BE2C (cell line): ENCODE measurements at regions not wholly inside any gene's neighbourhood (a gene's known extent, or its start where the extent isn't known, plus 50 kb on each side); places are given as distances from the start of the nearest gene placed in this dataset.

Experiments
- DNase-seq: peaks from one replicate; pipeline ENCODE4 v3.0.0-alpha.2; 2020
- H3K27me3 ChIP-seq: fragments of 250-450 bp; sonication (Bioruptor Pico); 2 replicates; pipeline ENCODE4 v1.5.1; 2020; ENCODE audit warnings: mild to moderate bottlenecking
- H3K36me3 ChIP-seq: fragments of 250-450 bp; sonication (Bioruptor Pico); 2 replicates; pipeline ENCODE4 v1.5.1; 2020; ENCODE audit warnings: mild to moderate bottlenecking
- H3K4me1 ChIP-seq: fragments of 250-450 bp; sonication (Bioruptor Pico); 2 replicates; pipeline ENCODE4 v1.5.1; 2020
- H3K4me3 ChIP-seq: 2 replicates; pipeline ENCODE4 v1.5.1; 2011; ENCODE audit warnings: low read depth, low read length
- H3K9me3 ChIP-seq: fragments of 250-450 bp; sonication (Bioruptor Pico); 2 replicates; pipeline ENCODE4 v1.5.1; 2020
- TF ChIP-seq, protein P1 (sequence below): IDR thresholded peaks from 2 replicates; pipeline ENCODE4 v1.5.1; 2012; ENCODE audit warnings: mild to moderate bottlenecking, low read depth, low read length

DNA sequence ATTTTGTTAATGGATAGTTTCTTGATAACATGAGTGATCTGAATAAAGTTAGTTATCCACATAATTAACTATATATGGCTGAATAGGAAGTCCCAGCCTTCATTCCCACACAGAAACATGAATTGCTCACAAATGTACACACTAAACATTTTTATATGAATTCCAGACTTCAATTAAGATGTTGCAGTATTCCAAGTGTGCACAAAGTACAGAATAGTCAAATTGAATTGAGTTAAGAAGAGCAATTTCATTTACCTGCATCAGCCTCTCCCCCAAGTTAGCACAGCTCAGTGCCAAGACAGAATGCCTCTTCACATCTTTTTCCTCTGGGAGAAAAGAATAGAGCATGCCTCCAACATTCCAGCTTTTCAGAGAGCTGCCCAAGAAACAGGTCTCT, 207.0 kb upstream of the SAMSN1 start:
- no peak for DNase-seq
- Histone ChIP-seq H3K4me3 (no peak overlapping the region), H3K9me3 (no peaks in the 10 kb centered on the region), H3K36me3 (no peaks in the 10 kb centered on the region), H3K4me1 (no peaks in the 10 kb centered on the region), H3K27me3 (no peaks in the 10 kb centered on the region)
- TF ChIP-seq, protein P1, sequence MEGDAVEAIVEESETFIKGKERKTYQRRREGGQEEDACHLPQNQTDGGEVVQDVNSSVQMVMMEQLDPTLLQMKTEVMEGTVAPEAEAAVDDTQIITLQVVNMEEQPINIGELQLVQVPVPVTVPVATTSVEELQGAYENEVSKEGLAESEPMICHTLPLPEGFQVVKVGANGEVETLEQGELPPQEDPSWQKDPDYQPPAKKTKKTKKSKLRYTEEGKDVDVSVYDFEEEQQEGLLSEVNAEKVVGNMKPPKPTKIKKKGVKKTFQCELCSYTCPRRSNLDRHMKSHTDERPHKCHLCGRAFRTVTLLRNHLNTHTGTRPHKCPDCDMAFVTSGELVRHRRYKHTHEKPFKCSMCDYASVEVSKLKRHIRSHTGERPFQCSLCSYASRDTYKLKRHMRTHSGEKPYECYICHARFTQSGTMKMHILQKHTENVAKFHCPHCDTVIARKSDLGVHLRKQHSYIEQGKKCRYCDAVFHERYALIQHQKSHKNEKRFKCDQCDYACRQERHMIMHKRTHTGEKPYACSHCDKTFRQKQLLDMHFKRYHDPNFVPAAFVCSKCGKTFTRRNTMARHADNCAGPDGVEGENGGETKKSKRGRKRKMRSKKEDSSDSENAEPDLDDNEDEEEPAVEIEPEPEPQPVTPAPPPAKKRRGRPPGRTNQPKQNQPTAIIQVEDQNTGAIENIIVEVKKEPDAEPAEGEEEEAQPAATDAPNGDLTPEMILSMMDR = no peak

DNA sequence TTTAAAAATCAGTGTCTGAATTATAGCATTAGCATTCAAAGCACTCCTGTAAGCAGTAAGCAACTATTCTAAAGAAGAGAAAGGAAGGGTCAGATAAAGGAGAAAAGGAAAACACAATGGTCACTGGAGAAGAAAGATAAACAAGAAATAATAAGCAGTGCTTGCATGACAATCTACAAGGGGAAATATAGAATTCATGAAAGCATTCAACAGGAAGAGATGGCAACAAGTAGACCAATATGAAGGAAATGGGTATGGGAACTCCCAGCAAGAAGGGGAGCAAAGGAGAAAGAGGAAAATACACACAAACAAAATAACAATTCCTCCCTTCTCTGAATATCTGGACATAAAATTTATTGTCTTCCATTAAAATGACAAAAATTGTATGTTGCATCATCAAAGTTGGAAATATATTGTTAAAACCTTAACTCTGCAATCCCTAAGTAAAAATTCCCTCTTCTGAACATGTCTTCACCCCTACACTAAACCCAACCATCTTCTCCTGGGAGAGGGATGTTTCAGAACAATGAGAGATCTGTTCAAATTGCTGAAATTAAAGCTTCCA, 206.3 kb upstream of the SAMSN1 start:
- no peak overlapping the region for H3K4me3 ChIP-seq
- TF ChIP-seq, protein P1 = no peak

DNA sequence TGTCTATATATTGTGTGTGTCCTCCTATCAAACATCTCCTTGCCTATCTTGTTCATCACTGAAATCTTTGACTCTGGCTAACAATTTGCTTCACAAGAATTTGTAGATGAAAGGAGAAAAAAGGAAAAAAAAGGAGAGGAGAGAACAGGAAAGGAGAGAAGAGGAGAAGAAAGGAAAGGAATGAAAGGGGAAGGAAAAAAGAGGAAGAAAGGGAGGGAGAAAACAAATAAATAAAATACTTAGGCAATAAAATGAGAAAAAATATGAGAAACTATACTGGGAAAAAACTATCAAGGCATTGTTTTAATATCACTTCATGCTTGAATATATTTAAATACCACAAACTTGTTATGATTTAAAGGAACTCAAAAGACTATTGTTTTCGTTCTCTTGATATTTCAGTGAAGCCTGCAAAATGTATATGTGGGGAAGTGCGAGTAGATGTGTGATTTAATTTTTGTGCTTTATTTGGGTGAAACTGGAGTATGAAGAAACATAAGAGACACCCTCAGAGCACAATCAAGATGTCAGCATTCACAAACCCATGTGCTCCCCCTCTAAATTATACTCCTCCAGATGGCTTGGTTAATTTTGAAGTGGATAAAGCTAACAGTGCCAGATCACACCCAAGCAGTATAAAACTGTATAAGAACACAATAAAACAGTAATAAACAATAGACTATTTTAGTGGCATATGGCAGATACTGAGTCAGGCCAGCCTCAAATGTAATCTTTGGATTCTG, 205.7 kb upstream of the SAMSN1 start:
- DNase-seq = no peak
- Histone ChIP-seq H3K27me3 (no peaks in the 10 kb centered on the region), H3K4me1 (no peaks in the 10 kb centered on the region), H3K4me3 (no peak overlapping the region), H3K36me3 (no peaks in the 10 kb centered on the region), H3K9me3 (no peaks in the 10 kb centered on the region)
- TF ChIP-seq, protein P1 = no peak

More for the DNA sequence above, 206.3 kb upstream of the SAMSN1 start:
- Histone ChIP-seq H3K9me3 (no peaks in the 10 kb centered on the region), H3K4me1 (no peaks in the 10 kb centered on the region), H3K36me3 (no peaks in the 10 kb centered on the region), H3K27me3 (no peaks in the 10 kb centered on the region)
- DNase-seq = no peak

DNA sequence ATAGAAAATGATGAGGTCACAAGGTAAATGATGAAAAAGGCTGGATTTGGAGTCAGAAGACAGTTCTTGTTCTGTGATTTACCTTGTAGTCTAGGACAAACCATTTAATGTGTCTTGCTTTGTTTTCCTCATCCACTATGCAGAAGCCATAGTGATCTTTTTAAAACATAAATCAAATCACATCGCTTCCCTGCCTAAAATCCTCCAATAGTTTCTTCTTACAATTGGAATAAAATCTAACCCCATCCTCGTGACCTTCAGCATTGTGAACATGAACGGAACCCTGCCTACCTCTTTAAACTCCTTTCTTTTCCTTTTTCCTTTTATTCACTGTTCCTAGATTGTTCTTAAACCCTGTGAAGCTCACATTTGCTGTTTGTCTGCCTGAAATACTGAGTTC, 204.9 kb upstream of the SAMSN1 start:
- no peaks in the 10 kb centered on the region for H3K27me3 ChIP-seq
- no peak for DNase-seq
- no peaks in the 10 kb centered on the region for H3K4me1 ChIP-seq
- no peaks in the 10 kb centered on the region for H3K9me3 ChIP-seq
- H3K36me3 ChIP-seq = no peaks in the 10 kb centered on the region
- TF ChIP-seq, protein P1 = no peak
- no peak overlapping the region for H3K4me3 ChIP-seq

DNA sequence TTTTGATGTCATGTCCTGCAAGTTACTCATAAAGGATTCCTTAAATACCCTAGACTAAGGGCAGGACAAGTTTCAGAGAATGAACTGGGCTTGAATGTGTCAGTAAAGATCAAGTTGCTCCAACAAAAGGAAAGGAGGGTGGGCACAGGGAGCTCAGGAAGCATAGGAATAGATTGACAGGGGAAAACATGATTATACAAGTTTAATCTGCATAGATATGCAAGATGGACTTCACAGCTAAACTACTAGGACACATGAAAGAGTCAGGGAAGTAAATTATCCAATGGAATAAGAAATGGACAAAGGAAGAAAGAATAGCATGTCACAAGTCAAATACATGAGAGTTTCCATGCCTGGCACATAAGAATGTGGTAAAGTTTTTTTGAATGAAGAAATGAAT, 203.9 kb upstream of the SAMSN1 start:
- TF ChIP-seq, protein P1 = no peak
- Histone ChIP-seq H3K27me3 (no peaks in the 10 kb centered on the region), H3K36me3 (no peaks in the 10 kb centered on the region), H3K4me1 (no peaks in the 10 kb centered on the region), H3K4me3 (no peak overlapping the region), H3K9me3 (no peaks in the 10 kb centered on the region)
- DNase-seq = no peak

DNA sequence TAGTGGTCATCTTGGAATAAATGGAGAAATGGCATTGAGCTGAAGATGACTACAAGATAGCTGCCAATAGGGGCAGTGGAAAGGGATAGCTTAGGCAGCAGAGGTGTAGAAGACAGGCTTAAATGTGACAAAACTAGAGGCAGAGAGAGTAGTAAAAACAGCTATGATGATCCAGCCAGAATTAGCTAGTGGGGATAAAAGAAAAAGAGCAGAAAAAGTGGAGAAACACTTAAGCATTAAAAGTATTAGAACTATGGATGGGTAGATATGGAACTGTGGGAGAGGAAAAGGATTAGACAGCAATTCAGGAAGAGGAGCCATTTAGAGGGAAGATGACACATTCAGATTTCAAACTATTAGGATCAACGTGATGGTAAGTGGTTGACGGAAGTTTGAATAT, 202.5 kb upstream of the SAMSN1 start:
- TF ChIP-seq, protein P1 = no peak
- no peak for DNase-seq
- no peaks in the 10 kb centered on the region for H3K36me3 ChIP-seq
- H3K4me3 ChIP-seq = no peak overlapping the region
- H3K4me1 ChIP-seq = no peaks in the 10 kb centered on the region
- no peaks in the 10 kb centered on the region for H3K9me3 ChIP-seq
- H3K27me3 ChIP-seq = no peaks in the 10 kb centered on the region
